Stimulated activated CD8-positive, alpha-beta memory T cell treated with anti-CD3 and anti-CD28 coated beads, Interleukin-7, amount 100 ng/mL, for 1 hour (primary cell): ENCODE measurements at regions not wholly inside any gene's neighbourhood (a gene's known extent, or its start where the extent isn't known, plus 50 kb on each side); places are given as distances from the start of the nearest gene placed in this dataset.
"Not testable (repeated sequence)": the region's sequence is repeated elsewhere in the genome, so short reads cannot be mapped to it uniquely, and the experiment has no call there.

Source experiments
- DNase-seq, 2 donors: peaks; one replicate each; pipeline ENCODE4 v3.0.0-alpha.2; 2020; ENCODE audit warnings: low read depth in 2 of 2

GRCh38 chrX:45592101-45592500 lies 391.4 kb upstream of the DIPK2B start:
- no peak for DNase-seq

- no peak for DNase-seq
Measured at GRCh38 chrX:45591650-45592049, 391.0 kb upstream of the DIPK2B start.

- no peak for DNase-seq
Measured at GRCh38 chrX:45584717-45585116, 384.0 kb upstream of the DIPK2B start.

GRCh38 chrX:45577361-45577760 lies 376.7 kb upstream of the DIPK2B start:
- no peak for DNase-seq

GRCh38 chrX:45571453-45571852 lies 370.8 kb upstream of the DIPK2B start:
- no peak for DNase-seq

- DNase-seq = no peak
Measured at GRCh38 chrX:45566456-45566855, 365.8 kb upstream of the DIPK2B start.

GRCh38 chrX:45557387-45557786 lies 356.7 kb upstream of the DIPK2B start:
- no peak for DNase-seq

GRCh38 chrX:45554736-45555135 lies 354.1 kb upstream of the DIPK2B start:
- no peak for DNase-seq

GRCh38 chrX:45553417-45553816 lies 352.7 kb upstream of the DIPK2B start:
- no peak for DNase-seq

GRCh38 chrX:45546697-45547096 lies 346.0 kb upstream of the DIPK2B start:
- not testable (repeated sequence) for DNase-seq

- DNase-seq = no peak
Measured at GRCh38 chrX:45540181-45540580, 339.5 kb upstream of the DIPK2B start.

- no peak for DNase-seq
Measured at GRCh38 chrX:45537936-45538335, 337.3 kb upstream of the DIPK2B start.

- DNase-seq = no peak
Measured at GRCh38 chrX:45527834-45528233, 327.2 kb upstream of the DIPK2B start.

GRCh38 chrX:45524805-45525204 lies 324.1 kb upstream of the DIPK2B start:
- no peak for DNase-seq

- no peak for DNase-seq
Measured at GRCh38 chrX:45524296-45524695, 323.6 kb upstream of the DIPK2B start.

- no peak for DNase-seq
Measured at GRCh38 chrX:45518552-45518951, 317.9 kb upstream of the DIPK2B start.

- DNase-seq = no peak
Measured at GRCh38 chrX:45517090-45517973, 316.7 kb upstream of the DIPK2B start.

GRCh38 chrX:45515262-45516215 lies 314.9 kb upstream of the DIPK2B start:
- no peak for DNase-seq

- DNase-seq = no peak
Measured at GRCh38 chrX:45513042-45513441, 312.4 kb upstream of the DIPK2B start.

- no peak for DNase-seq
Measured at GRCh38 chrX:45508454-45508853, 307.8 kb upstream of the DIPK2B start.

GRCh38 chrX:45506149-45506730 lies 305.6 kb upstream of the DIPK2B start:
- DNase-seq = no peak

GRCh38 chrX:45505214-45505613 lies 304.5 kb upstream of the DIPK2B start:
- DNase-seq = no peak
